NB4 (cell line): ENCODE measurements at regions not wholly inside any gene's neighbourhood (a gene's known extent, or its start where the extent isn't known, plus 50 kb on each side); places are given as distances from the start of the nearest gene placed in this dataset.

Experiments
- DNase-seq: peaks from one replicate; pipeline ENCODE4 v3.0.0; 2010; ENCODE audit warnings: low read depth
- H3K4me3 ChIP-seq: one replicate; pipeline ENCODE4 v1.5.1; 2011; ENCODE audit warnings: mild to moderate bottlenecking, low read depth, low read length, moderate library complexity
- CTCF ChIP-seq: IDR thresholded peaks from one replicate; pipeline ENCODE4 v1.5.1; 2012; ENCODE audit warnings: low read depth, low read length
- MAX ChIP-seq: IDR thresholded peaks from 2 replicates; pipeline ENCODE4 v1.6.1; 2011; ENCODE audit warnings: low read depth, low read length
- MYC ChIP-seq: IDR thresholded peaks from 2 replicates; pipeline ENCODE4 v1.6.1; 2011; ENCODE audit warnings: low read depth, low read length
- POLR2A ChIP-seq: IDR thresholded peaks from 2 replicates; pipeline ENCODE4 v1.6.1; 2011; ENCODE audit warnings: mild to moderate bottlenecking; ENCODE audit not compliant: insufficient read length; ENCODE audit errors: extremely low read depth

DNA sequence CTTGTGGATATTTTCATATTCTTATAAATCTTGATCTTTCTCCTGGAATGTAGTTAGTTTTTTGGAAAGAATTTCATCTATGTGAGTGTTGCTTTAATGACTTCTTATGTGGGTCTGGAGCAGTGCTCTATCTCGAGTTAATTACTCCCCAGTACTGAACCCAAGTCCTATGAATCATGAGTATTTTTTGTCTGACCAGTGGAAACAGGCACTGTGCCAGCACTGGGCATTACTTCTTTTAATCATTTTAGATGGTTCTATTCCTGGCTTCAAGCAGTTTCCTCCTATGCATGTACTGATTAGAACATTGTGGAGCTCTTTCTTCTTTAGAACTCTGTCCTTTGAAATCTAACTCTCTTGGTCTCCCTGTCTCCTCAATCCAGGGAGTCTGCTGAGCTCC is 466.3 kb downstream of the PCDH17 start:
- H3K4me3 ChIP-seq = no peak overlapping the region
- no peak for DNase-seq
- TF ChIP-seq MAX (no peak), POLR2A (no peak), MYC (no peak)

DNA sequence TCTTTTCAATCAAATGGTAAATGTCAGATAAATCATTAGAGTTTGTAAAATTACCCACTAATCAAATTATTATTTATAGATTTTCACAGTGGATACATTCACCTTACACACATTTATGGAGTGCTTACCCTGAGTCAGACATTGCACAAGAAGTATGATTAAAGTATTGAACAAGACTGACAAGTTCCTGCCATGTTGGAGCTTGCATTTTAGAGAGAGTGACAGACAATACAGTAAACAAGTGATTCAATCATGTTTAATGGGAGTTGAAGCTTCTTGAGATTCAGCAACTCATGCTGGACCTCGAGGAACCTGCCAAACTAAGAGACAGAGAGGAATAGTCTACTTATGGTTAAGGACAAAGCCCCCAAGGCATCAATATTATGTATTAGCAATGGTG is 487.8 kb downstream of the PCDH17 start:
- no peak for DNase-seq
- TF ChIP-seq POLR2A = no peak
- TF ChIP-seq CTCF = no peak
- no peak for TF ChIP-seq MYC
- no peak for TF ChIP-seq MAX
- H3K4me3 ChIP-seq = no peak overlapping the region

DNA sequence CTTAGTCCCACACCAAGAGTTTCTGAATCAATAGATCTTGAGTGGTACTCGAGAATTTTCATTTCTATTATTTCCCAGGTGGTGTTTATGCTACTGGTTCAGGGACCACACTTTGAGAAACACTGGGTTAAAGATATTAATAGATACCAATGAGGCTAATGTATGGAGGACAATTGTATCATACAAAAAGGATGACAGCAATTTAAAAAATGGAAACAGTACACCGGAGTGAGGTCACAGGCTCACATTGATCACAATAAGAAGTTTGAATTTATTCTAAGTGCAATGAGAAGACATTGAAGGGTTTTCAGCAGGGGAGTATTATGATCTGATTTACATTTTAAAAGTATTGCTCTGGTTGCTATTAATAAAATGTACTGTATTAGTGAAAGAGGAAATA is 488.3 kb downstream of the PCDH17 start:
- H3K4me3 ChIP-seq = no peak overlapping the region
- no peak for TF ChIP-seq CTCF
- TF ChIP-seq MAX = no peak
- TF ChIP-seq MYC = no peak
- no peak for TF ChIP-seq POLR2A
- no peak for DNase-seq

GRCh38 chr13:58126496-58126895 is 495.0 kb downstream of the PCDH17 start:
- TF ChIP-seq CTCF (no peak), POLR2A (no peak)
- no peak overlapping the region for H3K4me3 ChIP-seq
- no peak for DNase-seq

DNA sequence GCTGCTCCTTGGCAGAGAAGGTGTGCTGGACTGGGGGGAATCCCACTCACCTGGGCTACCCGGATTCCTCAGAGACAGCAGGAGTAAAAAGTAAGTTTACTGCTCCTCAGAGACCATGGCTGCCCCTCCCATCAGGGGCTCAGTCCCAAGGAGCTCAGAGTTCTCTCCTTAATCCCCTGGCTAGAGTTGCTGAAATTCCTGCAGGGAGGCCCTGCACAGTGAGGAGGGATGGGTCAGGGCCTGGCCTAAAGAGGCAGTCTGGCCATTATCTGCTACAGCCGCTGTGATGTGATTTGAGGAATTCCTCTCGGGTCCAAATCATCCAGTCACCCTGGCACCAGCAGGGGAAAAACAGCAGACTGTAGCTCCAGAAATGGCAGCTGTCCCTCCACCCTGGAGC is 502.5 kb downstream of the PCDH17 start:
- H3K4me3 ChIP-seq = no peak overlapping the region
- TF ChIP-seq MAX = no peak
- no peak for TF ChIP-seq POLR2A
- no peak for TF ChIP-seq CTCF
- no peak for TF ChIP-seq MYC
- DNase-seq = no peak

GRCh38 chr13:58134525-58134924 is 503.0 kb downstream of the PCDH17 start:
- no peak overlapping the region for H3K4me3 ChIP-seq
- no peak for DNase-seq
- no peak for TF ChIP-seq MAX
- TF ChIP-seq POLR2A = no peak
- no peak for TF ChIP-seq CTCF
- no peak for TF ChIP-seq MYC
